OCI-LY3 (cell line): ENCODE measurements at regions not wholly inside any gene's neighbourhood (a gene's known extent, or its start where the extent isn't known, plus 50 kb on each side); places are given as distances from the start of the nearest gene placed in this dataset.

Experiments
- EZH2phosphoT487 ChIP-seq: fragments of 200-600 bp; shearing (Covaris generic); IDR thresholded peaks from 2 replicates; pipeline ENCODE4 v1.6.1; 2018; ENCODE audit warnings: antibody characterized with exemption, mixed run types, low read depth
- TF ChIP-seq, protein P1 (sequence below): fragments of 200-600, 300-600 bp; sonication (generic); IDR thresholded peaks from 2 replicates; pipeline ENCODE4 v1.5.1; 2014; ENCODE audit warnings: antibody characterized with exemption, low read length, low read depth

DNA sequence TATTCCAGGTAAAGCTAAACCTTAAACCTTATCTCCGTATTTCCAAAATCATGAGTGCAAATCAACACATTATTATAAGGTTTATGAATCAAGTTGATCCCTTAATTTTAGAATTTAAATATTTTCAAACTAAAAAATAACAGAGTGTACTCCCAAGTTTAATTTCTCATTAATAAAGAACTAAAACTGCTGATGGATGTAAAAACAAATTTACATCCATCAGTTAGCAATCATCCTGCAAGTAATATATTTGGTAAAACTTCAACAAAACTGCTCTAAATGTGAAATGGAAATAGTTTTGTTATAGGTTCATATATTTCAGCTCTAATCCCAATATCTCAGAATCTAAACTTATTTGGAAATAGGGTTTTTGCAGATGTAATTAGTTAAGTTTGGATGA is 71.3 kb upstream of the ZNF804B start:
- TF ChIP-seq, protein P1, sequence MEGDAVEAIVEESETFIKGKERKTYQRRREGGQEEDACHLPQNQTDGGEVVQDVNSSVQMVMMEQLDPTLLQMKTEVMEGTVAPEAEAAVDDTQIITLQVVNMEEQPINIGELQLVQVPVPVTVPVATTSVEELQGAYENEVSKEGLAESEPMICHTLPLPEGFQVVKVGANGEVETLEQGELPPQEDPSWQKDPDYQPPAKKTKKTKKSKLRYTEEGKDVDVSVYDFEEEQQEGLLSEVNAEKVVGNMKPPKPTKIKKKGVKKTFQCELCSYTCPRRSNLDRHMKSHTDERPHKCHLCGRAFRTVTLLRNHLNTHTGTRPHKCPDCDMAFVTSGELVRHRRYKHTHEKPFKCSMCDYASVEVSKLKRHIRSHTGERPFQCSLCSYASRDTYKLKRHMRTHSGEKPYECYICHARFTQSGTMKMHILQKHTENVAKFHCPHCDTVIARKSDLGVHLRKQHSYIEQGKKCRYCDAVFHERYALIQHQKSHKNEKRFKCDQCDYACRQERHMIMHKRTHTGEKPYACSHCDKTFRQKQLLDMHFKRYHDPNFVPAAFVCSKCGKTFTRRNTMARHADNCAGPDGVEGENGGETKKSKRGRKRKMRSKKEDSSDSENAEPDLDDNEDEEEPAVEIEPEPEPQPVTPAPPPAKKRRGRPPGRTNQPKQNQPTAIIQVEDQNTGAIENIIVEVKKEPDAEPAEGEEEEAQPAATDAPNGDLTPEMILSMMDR: no peak
- no peak for TF ChIP-seq EZH2phosphoT487
